ENCODE measurements at regions not wholly inside any gene's neighbourhood (a gene's known extent, or its start where the extent isn't known, plus 50 kb on each side); places are given as distances from the start of the nearest gene placed in this dataset.

DNA sequence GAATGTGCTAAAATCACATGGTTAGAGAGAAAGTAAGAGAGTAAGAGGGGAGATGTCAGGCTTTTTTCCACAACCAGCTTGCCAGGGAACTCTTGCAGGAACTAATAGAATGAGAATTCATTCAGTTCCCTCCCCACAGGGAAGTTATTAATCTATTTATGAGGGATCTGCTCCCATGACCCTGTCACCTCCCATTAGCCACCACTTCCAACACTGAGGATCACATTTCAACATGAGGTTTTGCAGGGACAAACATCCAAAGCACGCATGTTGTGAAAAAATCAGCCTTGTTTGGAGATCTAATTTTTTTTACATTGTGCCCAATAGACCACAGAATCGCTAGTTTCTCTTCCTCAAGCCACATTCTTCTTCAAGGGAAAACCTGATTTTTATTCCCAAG lies 904.0 kb downstream of the TBL1XR1 start:
- TF ChIP-seq, protein P1, sequence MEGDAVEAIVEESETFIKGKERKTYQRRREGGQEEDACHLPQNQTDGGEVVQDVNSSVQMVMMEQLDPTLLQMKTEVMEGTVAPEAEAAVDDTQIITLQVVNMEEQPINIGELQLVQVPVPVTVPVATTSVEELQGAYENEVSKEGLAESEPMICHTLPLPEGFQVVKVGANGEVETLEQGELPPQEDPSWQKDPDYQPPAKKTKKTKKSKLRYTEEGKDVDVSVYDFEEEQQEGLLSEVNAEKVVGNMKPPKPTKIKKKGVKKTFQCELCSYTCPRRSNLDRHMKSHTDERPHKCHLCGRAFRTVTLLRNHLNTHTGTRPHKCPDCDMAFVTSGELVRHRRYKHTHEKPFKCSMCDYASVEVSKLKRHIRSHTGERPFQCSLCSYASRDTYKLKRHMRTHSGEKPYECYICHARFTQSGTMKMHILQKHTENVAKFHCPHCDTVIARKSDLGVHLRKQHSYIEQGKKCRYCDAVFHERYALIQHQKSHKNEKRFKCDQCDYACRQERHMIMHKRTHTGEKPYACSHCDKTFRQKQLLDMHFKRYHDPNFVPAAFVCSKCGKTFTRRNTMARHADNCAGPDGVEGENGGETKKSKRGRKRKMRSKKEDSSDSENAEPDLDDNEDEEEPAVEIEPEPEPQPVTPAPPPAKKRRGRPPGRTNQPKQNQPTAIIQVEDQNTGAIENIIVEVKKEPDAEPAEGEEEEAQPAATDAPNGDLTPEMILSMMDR (IDR thresholded peaks at IDR 0.05; ENCODE audit: borderline replicate concordance, extremely low read depth, low read length, poor library complexity, severe bottlenecking), result no peak
- no peak for TF ChIP-seq EZH2 (IDR thresholded peaks at IDR 0.05; ENCODE audit: borderline replicate concordance, low read depth, low read length, severe bottlenecking)
